ENCODE measurements at regions not wholly inside any gene's neighbourhood (a gene's known extent, or its start where the extent isn't known, plus 50 kb on each side); places are given as distances from the start of the nearest gene placed in this dataset.
"Not testable (repeated sequence)": the region's sequence is repeated elsewhere in the genome, so short reads cannot be mapped to it uniquely, and the experiment has no call there.

DNA sequence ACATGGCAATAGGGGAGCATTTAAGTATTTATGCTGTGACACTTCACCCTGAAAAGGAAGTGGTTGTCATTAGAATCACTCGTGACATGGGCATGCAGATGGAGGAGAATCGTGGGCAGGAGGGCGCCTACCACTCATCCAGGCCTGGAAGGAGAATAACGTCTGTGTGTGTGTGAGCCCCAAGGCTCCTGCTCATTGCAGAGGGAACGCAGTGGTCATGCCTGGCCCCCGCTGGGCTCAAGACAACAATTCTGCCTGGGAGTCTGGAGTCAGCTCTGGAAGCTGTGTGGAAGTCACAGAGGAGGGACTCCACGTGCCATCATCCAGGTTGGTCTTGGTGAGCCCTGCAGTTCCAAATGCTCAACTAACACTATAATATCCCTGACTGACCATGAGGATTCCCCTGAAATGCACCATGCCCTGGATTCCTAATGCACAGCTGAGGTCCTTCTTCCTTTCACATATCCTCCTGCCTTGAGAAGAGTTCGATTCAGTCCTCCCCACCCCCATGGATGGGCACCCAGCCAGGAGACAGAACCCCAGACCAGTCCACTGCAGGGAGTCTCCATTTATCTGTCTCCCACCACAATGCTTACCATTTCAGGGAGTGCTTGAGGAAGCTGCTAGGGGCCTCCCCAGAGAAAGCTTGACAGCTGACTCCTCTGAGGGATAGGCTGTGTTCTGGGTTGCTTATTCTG, 446.9 kb upstream of the B3GAT1 start:
- H3K4me3 ChIP-seq (ENCODE audit: low read depth, low read length) = no peak overlapping the region
- no peak for DNase-seq (ENCODE audit: low read depth)
- TF ChIP-seq MYC (IDR thresholded peaks at IDR 0.05; ENCODE audit: low read depth, low read length) (no peak), POLR2A (IDR thresholded peaks at IDR 0.05; ENCODE audit: extremely low read depth, insufficient read length) (no peak), MAX (IDR thresholded peaks at IDR 0.05; ENCODE audit: low read depth, low read length) (no peak)
- TF ChIP-seq, protein P1, sequence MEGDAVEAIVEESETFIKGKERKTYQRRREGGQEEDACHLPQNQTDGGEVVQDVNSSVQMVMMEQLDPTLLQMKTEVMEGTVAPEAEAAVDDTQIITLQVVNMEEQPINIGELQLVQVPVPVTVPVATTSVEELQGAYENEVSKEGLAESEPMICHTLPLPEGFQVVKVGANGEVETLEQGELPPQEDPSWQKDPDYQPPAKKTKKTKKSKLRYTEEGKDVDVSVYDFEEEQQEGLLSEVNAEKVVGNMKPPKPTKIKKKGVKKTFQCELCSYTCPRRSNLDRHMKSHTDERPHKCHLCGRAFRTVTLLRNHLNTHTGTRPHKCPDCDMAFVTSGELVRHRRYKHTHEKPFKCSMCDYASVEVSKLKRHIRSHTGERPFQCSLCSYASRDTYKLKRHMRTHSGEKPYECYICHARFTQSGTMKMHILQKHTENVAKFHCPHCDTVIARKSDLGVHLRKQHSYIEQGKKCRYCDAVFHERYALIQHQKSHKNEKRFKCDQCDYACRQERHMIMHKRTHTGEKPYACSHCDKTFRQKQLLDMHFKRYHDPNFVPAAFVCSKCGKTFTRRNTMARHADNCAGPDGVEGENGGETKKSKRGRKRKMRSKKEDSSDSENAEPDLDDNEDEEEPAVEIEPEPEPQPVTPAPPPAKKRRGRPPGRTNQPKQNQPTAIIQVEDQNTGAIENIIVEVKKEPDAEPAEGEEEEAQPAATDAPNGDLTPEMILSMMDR (IDR thresholded peaks at IDR 0.05; ENCODE audit: low read depth, low read length) = no peak

- no peak for DNase-seq (ENCODE audit: low read depth)
- TF ChIP-seq, protein P1 (IDR thresholded peaks at IDR 0.05; ENCODE audit: low read depth, low read length) = no peak
- TF ChIP-seq MAX (IDR thresholded peaks at IDR 0.05; ENCODE audit: low read depth, low read length) = no peak
- TF ChIP-seq MYC (IDR thresholded peaks at IDR 0.05; ENCODE audit: low read depth, low read length) = no peak
- no peak for TF ChIP-seq POLR2A (IDR thresholded peaks at IDR 0.05; ENCODE audit: extremely low read depth, insufficient read length)
- H3K4me3 ChIP-seq (ENCODE audit: low read depth, low read length) = no peak overlapping the region
Observed at GRCh38 chr11:134857035-134857434, 445.0 kb upstream of the B3GAT1 start.

DNA sequence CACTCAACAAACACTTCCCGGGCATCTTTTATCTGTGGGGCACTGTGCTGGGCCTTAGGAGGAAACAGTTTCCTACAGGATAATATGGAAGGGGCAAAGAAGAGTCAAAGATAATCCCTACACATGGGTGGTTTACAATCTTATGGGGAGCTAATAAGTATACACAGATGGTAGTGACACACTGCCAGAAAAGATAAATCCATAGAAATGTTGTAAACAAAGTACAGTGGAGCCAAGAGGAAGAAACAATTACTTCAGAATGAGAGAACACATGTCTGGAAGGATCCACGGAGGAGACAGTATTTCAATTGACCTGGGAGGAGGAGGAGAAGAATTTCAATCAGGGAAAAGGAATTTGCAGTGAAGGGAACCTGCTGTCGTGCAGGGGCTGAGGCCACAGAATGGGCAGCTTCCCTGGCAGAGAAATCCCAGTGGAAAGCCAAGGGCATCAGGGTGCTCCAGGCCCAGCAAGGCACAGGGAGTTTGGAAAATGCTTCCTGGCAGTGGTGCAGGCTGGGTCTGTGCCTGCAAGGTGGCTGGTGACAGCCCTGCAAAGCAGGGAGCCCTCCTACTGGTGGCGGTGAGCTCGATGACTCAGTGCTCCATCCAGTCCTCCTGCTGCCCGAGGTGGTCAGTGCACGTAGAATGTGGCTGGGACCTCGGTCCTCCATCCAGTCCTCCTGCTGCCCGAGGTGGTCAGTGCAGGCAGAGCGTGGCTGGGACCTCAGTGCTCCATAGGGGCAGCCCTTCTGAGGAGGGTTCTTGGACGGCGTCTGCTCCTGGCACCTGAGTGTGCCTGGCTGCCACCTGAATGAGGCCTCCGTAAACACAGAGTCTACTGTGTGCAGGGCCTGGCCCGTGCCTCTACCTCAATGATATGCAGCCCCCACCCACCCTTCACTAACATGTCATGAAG, 444.3 kb upstream of the B3GAT1 start:
- DNase-seq (ENCODE audit: low read depth) = no peak
- no peak for TF ChIP-seq MYC (IDR thresholded peaks at IDR 0.05; ENCODE audit: low read depth, low read length)
- no peak for TF ChIP-seq MAX (IDR thresholded peaks at IDR 0.05; ENCODE audit: low read depth, low read length)
- TF ChIP-seq, protein P1 (IDR thresholded peaks at IDR 0.05; ENCODE audit: low read depth, low read length) = no peak
- no peak for TF ChIP-seq POLR2A (IDR thresholded peaks at IDR 0.05; ENCODE audit: extremely low read depth, insufficient read length)
- no peak overlapping the region for H3K4me3 ChIP-seq (ENCODE audit: low read depth, low read length)

GRCh38 chr11:134853992-134854991, 442.2 kb upstream of the B3GAT1 start:
- H3K4me3 ChIP-seq (ENCODE audit: low read depth, low read length) = no peak overlapping the region
- no peak for TF ChIP-seq POLR2A (IDR thresholded peaks at IDR 0.05; ENCODE audit: extremely low read depth, insufficient read length)
- no peak for DNase-seq (ENCODE audit: low read depth)

DNA sequence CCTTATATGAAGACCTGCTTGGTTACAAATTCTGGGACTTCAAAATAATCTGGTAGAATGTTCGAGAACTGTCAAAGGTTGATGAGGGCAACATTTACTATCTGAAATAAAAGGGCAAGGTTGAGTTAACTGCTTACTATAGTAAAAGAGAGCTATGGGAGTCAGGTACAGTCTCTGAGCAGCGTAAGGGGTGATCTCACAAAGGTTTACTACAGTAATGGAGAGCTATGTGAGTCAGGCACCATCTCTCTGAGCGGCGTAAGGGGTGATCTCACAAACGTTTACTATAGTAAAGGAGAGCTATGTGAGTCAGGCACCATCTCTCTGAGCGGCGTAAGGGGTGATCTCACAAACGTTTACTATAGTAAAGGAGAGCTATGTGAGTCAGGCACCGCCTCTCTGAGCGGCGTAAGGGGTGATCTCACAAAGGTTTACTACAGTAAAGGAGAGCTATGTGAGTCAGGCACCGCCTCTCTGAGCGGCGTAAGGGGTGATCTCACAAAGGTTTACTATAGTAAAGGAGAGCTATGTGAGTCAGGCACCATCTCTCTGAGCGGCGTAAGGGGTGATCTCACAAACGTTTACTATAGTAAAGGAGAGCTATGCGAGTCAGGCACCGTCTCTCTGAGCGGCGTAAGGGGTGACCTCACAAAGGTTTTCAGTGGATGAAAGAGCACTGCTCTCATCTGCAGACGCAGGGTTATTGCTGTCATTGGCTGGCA, 439.6 kb upstream of the B3GAT1 start:
- H3K4me3 ChIP-seq (ENCODE audit: low read depth, low read length); DNase-seq (ENCODE audit: low read depth): not testable (repeated sequence)

- DNase-seq (ENCODE audit: low read depth) = no peak
- no peak for TF ChIP-seq MYC (IDR thresholded peaks at IDR 0.05; ENCODE audit: low read depth, low read length)
- no peak for TF ChIP-seq POLR2A (IDR thresholded peaks at IDR 0.05; ENCODE audit: extremely low read depth, insufficient read length)
- TF ChIP-seq, protein P1 (IDR thresholded peaks at IDR 0.05; ENCODE audit: low read depth, low read length) = no peak
- TF ChIP-seq MAX (IDR thresholded peaks at IDR 0.05; ENCODE audit: low read depth, low read length) = no peak
- no peak overlapping the region for H3K4me3 ChIP-seq (ENCODE audit: low read depth, low read length)
Observed at GRCh38 chr11:134850566-134850965, 438.5 kb upstream of the B3GAT1 start.

Data from NB4 (cell line).